Glomerular visceral epithelial cell (primary cell): ENCODE measurements at regions not wholly inside any gene's neighbourhood (a gene's known extent, or its start where the extent isn't known, plus 50 kb on each side); places are given as distances from the start of the nearest gene placed in this dataset.
"Not testable (repeated sequence)": the region's sequence is repeated elsewhere in the genome, so short reads cannot be mapped to it uniquely, and the experiment has no call there.

ENCODE experiments used
- DNase-seq: peaks from one replicate; pipeline ENCODE4 v3.0.0-alpha.2; 2016; ENCODE audit errors: extremely low spot score

DNA sequence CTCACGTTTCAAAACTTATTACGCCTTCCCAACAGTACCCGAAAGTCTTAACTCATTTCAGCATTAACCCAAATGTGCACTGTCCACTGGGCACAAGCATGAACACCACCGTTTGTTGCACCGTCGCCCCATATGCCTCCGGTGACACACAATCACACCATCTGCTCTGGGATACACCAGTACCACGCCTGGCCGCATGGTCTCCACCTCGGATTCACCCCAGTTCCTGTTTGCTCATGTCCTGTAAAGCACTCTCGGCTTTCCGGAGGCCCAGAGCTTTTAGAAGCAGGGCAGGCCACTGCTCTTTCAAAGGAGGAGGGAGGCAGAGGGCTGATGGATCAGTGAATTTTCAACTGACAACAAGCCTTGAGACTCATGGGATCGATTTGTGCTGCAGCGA, 1570.0 kb upstream of the DEFB115 start:
- DNase-seq = no peak

DNA sequence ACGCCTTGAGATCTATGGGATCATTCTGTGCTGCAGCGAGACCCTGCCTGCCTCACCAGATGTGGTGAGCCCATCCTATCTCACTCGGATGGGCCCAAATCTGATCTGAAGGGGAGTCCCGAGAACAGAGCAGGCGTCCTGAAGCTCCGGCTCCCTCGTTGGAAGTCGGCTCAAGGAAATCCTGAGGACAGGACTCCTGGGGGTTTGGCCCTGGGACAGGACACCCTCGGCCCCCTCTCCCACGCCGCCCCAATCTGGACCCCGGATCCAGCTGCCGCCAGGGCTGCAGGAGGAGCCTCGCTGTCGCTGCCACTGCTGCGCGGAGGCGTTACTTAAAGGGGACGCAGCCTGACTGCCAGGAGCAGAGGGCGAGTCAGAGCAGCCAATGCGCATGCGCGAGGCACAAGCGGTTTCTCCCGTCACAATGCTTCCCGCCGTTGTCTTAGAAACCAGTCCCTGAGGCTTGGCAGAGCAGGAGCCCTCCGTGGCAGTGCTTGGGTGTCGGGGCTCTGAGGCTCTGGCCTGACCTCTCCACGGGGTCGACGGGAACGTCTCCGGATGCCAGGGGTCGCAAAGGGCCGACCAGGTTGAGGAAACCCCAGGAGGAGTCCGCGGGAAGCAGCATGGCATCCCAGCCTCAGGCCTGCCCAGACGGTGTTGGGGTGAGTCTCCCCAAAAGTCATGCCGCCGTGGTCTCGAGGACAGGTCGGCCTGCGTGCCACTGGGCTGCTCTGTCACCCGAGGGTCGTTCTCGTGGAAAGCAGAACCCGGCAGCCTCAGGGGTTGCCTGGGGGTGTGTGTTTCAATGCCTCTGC, 1567.8 kb upstream of the DEFB115 start:
- DNase-seq = no peak

DNA sequence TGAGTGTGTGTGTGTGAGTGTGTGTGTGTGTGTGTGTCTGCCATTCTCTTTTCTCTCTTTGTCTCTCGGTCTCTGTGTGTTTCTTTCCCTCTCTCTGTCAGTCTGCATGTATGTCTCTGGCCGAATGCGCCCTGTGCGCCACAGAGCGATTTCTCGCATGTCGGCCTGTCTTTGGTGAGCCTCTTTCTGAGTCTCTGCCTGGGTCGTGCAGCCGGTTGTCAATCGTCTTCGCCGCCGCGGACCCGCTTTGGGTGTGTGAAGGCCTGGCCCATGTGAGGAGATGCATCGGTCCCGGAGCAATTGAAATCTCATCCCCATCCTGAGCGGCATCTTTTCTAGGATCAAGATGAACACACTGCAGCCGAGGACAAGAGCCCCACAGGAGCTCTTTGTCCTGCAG, 1567.2 kb upstream of the DEFB115 start:
- DNase-seq = no peak

DNA sequence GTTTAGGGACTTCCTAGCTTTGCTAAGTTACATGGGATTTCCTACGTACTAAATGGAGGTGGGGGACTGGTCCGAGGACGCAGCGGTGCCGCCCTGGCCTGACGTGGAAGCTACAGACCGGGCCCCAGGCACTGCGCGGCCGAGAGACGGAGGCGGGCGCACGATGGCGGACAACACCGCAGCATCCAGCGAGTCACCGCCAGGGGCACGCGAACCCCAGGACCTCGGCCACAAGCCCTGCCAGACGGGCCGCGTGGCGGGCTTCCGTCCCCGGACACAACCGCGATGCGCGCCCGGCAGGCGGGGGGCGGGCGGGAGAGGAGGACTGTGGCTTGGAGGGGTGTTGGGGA, 1516.9 kb upstream of the DEFB115 start:
- no peak for DNase-seq

DNA sequence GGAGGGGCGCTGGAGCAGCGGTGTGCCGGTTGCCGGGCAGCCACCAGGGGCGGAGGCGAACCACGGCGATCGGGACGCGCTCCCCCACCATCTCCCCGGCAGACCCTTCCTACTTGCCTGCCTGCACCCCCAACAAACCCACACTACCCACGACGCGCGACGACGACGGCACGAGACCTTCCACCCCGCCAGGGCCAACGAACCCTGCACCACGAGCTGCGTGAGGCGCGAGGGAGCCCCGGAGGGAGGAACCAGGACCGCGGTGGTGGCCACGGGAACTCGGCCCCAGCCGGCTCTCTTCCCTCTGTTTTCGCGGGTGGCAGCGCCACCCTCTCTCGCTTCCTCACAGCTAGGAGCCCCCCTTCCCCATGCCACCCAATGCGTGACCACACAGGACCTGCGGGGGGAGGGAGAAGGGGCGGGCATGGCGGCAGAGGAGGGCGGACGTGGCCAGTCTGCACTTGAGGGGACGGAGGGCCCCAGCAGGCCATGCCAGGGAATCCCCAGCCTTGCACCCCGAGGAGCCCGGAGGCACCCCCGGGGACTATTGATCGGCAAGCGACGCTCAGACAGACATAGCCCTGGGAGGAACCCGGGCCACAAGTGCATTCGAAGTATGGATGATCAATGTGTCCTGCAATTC, 1516.4 kb upstream of the DEFB115 start:
- DNase-seq = no peak

DNA sequence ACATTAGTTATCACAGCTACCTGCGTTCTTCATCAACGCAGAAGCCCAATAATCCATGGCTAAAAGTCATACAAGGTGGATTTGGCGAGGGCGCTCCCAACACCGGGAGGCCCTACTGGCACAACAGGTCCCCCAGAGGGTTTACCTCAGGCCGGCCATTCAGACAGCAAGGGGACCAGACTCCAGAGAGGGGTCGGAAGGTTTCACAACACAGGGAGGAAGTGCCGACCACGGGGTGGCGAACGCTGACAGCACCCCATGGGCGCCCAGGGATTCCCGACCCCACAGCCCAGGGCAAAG, 1515.9 kb upstream of the DEFB115 start:
- no peak for DNase-seq

DNA sequence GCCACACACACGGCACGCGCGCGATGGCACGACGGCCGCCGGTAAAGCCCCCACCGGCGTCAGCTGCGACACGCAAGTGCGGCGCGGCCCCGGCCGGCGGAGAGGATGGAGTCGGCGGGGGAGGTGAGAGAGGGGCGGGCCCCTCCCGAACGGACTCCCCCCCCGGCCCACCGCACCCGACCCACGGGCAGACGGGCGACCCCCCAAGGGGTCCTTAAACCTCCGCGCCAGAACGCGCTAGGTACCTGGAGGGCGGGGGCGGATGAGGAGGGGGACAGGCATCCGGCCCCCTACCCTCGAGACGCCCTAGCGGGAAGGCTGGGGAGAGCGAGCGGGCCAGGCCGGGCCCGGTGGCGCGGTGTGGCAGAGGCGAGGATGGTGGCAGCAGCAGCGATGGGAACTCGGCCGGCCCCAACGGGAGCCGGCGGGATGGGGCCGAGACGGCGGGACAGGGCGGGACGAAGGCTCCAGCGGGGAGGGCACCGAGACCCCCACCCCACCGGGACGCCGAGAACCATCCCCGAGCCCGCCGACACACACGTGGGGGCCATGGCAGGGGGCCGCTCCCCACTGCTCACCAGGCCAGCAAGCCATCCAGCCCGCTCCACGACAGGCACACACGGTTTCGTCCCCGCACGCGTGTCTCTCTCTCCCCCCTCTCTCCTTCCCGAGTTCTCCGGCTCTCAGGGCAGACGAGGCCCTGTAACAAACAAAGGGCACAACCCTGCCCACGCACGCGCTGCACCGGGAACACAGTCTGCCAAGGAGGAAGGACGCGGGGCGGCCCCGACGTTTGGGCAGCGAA, 1515.4 kb upstream of the DEFB115 start:
- no peak for DNase-seq

DNA sequence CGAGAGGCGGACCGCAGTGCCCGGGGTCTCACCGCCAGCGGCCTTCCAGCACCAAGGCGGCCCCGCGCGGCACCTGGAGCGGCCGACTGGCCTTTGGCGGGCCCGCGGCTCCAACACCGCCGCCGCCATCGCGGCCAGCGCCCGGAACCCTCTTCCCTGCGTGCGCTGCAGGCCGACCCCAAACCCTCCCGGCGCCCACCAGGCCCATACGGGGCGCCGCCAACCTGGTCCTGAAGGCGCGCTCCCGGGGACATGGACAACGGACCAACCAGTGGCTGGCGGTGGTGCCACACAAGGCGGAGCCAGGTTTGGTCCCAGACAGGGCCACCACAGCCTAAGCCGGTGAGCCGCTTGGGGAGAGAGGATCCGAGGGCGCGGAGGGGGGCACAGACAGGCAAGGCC, 1514.8 kb upstream of the DEFB115 start:
- DNase-seq = no peak

DNA sequence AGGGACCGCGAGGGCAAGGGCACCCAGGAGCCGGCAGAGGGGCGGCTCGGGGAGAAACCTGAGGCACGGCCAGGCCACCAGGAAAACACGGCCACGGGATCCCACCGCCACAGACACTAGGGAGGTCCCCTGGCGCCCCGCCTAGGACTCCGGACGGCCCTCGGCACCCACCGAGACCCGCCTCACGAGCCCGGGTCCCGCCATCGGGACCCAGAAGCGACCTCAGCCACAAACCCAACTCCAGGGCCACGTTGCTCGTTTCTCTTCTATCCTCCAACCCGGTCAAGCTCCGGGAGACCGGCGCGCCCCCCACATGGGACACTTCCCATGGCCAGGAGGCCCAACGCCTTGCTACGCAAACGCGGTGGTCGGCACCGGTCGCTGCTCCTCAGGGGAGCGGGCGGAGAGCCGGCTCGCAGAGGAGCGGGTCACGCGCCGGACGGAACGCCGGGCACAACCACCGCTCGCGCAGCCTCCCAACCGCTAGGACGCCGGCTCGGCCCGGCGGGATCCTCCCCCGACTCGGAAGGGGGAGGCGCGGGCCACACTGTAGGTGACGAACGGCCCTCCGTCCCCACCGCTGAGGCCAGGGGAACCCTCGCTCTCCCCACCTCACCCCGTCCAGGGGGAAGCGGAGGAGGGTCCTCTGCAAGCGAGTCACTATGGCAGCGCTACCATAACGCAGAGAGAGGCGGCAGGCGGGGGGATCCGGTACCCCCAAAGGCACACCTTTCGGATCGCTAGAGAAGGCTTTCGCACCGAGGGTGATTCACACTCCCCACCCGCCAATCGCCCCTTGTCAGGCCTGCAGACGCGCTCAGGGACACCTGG, 1514.1 kb upstream of the DEFB115 start:
- no peak for DNase-seq

DNA sequence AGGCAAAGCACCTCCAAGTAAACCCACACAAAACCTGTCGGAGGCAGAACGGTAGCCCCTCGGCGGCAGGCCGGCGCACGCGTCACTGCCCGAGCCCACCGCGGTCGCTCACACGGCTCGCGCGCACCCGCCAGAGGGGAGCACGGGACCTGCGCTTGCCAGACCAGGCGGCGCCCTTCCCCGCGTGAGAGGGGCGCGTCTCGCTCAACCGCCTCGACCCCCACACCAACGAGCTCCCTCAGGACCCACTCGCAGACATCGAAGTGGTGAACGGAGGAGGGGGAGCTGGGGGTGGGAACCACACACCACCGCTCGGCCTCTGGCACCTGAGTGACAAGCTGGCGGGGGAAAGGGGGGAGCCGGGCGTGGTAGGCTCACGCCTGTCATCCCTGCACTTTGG, 1513.4 kb upstream of the DEFB115 start:
- no peak for DNase-seq

DNA sequence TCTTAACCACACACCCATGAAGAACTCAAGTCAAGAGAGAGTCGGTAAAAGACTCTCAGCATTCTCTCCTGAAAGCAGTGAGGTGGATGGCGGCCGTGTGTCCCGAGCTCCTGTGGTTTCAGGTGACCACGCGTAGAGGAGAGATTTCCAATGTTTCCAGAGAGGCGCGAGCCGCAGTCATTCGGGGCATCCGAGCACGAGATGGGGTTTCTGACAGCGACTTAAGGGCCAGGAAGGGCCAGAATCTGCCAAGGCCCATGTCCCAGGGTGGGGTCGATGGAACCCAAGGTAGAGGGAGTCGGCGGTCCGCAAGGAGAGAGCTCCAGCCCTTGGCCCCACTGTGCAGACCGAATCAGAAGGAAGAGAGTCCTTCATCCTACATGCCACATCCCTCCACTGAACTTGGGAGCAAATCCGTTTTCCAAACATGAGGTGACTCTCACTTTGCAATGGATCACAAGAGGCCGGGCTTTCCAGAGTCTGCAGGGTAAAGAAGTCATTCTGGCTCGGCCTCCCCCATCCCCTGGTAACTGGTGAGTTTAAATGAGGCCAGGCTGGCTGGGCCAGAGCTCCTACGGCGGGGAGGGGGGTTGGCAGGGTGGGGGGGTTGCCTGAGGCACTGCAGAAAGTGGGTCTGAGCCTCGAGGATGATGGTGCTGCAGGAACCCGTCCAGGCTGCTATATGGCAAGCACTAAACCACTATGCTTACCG, 1511.8 kb upstream of the DEFB115 start:
- not testable (repeated sequence) for DNase-seq

DNA sequence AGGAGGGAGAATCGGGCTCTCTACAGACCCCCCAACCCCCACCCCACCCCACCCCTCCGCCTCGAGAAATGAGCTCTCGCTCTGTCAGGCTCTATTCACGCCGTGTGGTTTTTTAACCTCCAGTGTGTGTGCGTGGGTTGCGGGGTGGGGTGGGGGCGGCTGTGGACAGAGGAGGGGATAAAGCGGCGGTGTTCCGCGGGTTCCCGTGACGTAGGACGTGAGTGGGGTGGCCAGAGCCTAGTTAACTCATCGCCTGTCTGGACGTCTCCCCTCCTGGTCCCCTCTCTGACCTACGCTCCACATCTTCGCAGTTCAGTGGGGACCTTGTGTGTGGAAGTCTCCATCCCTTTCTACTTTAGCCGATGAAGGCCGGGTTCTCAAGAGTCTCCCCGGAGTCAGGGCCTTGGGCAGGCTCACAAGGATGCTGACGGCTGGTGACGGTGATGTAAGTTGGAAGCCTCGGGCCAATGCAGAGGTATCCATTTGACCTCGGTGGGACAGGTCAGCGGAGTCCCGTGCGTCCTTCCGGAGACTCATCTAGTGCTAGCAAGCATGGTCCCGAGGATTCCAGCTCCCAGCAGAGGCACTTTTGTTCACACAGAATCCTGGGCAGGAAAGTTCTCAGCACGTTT, 1507.1 kb upstream of the DEFB115 start:
- no peak for DNase-seq

DNA sequence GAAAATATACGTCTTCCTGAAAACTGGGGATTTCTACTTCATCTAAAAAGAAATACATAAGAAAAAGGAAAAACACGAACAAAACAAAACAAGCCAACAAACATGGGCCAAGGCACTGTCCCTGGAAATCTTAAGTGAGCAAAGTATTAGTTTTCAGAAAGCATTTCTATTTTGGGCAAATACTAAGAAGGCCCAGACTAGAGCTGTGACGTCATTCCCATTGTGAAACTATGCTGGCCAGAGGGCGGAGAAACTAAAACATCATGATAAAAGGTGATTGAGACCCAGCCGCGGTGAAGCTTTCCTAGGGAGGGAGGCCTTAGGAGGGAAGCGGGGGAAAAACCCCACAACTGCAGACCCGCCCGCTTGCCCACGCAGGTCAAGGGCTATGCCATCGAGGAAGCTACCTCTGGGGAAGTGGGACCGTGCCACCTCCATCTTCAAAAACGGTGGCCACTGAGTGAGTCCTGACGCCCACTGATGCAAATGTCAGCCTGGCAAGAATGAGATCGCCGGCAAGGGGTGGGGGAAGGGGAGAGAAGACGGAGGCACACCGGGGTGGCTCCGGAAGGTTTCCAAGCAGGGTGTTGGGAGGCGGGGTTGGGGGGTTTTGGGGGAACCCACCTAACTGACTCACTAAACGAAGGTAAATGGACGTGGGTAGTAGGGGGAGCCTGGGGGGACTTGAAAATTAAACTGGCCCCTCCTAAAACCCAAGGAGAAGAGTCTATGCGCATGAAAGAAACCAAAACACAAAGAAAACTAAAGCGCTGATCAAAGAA, 1504.6 kb upstream of the DEFB115 start:
- not testable (repeated sequence) for DNase-seq

DNA sequence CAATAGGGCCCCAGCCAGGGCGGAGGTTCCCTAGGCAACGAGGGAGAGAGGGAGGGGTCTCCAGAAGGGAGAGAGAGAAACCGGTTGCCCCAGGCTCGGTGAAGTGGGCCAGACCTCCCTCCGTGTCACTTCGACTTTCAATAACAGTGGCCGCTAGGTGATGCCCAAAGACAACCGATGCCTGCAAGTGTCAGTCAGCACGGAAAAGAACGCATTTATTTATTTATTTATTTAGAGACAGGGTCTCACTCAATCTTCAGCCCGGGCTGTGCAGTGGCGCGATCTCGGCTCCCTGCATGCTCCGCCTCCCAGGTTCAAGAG, 1504.1 kb upstream of the DEFB115 start:
- not testable (repeated sequence) for DNase-seq

DNA sequence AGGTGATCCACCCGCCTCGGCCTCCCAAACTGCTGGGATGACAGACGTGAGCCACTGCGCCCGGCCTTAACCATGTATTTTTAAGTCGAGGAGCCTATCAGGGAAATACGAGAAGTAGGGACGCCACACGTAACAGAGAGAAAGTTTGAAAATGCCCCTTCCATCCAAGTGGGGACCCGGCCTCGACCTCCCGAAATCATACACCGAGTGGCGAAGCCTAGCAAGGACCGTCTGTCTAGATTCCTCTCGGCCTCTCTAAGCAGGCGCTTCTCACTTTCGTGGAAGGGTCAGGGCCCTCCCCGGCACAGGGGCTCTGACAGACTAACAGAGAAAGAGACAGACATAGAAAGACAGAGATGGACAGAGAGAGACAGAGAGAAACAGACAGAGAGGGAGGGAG, 1503.6 kb upstream of the DEFB115 start:
- DNase-seq = not testable (repeated sequence)

DNA sequence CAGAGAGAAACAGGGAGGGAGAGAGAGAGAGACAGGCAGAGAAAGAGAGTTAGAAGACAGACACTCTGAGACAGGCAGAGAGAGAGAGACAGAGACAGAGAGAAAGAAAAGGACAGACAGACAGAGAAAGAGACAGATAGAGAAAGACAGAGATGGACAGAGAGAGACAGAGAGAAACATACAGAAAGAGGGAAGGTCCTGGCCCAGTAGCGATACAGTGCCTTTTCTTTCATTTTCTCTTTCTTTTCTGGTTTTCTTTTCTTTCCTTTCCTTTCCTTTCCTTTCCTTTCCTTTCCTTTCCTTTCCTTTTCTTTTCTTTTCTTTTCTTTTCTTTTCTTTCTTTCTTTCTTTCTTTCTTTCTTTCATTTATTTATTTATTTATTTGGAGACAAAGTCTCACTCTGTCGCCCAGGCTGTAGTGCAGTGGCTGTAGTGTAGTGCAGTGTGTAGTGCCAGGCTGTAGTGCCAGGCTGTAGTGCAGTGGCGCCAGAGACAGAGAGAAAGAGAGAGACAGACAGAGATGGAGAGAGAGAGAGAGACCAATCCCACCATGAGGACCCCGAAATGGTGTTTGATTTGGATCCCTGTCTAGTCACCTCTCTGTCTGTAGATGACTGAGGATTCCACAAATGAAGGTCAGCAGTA, 1501.5 kb upstream of the DEFB115 start:
- not testable (repeated sequence) for DNase-seq

DNA sequence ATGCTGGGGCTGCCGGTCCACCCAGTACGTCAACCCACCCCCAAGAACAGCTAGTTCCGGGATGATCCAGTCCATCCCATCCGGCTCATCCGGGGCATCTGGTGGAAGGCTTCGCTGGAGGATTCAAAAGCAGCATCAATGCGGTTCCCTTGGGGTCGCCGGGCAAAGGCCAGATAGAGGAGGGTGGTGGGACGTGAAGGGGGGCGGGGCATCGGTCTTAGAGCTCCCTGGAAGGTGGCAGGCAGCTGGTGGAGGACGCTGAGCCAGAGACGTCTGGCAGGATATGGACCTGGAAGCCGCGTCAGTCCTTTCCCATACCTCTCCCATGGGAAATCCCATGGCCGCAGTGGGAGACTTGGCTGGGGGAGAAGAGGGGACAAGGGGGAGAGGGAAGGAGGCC, 1500.8 kb upstream of the DEFB115 start:
- DNase-seq = no peak

DNA sequence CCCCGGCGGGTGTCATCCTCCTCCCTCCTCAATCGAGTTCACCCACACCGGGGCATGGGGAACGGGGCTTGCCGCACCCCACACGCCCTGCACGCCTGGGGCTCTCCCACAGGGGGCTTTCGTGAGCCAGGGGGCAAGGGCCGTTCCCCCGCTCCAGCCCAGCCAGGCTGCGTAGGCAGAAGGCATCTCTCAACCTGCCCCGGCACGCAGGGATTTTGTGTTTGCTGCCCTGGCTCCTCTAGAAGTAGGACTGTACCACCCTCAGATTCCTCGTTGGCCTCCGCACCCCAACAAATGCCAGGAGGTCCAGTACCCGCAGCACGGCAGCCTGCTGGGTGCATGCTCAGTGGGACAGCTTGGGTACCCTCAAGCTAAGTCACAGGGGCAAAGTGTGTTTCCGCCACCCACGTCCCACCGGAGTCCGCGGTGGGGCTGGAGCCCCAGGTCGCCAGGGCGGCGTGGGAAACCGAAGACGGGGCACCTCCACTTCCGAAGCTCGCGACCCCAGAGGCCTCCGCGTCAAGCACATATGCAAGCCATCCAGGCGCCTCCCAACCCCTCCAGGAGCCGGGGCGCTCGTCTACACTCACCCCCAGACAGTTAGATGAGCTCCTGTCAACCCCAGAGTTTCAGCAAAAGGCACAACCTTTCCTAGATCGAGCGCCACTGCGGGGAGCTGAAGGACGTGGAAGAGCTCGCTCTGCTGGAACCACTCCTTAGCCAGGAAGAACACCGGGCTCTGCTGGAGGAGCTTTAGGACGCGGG, 1495.7 kb upstream of the DEFB115 start:
- DNase-seq = not testable (repeated sequence)

DNA sequence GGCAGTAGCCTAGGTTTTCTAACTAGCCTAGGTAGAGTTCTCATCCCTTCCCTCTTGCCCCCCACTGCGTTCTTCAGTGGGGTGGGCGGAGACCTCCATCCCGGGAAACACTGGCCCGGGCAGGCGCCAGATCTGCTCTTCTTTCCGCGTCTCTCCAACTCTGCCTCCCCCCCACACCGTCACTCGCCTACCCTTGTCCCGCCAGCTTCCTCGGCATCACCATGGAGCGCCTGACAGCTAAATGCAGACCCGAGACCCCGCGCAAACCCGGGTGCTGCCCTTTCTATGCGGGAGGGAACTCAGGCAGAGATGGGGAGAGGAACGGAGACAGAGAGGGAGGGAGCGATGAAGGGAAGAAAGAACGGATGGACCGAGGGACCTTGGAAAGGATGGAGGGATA, 1494.8 kb upstream of the DEFB115 start:
- DNase-seq = no peak
